Subcutaneous abdominal adipose tissue (tissue), 5 donors: ENCODE measurements at regions not wholly inside any gene's neighbourhood (a gene's known extent, or its start where the extent isn't known, plus 50 kb on each side); places are given as distances from the start of the nearest gene placed in this dataset.

Experiments used
- H3K27ac ChIP-seq: one replicate; pipeline ENCODE4 v1.7.0; 2013; ENCODE audit warnings: low read depth, mild to moderate bottlenecking, inconsistent platforms, low read length, moderate library complexity
- H3K27me3 ChIP-seq, 5 donors: one replicate each; pipeline ENCODE4 v1.7.0; 2013; ENCODE audit warnings: low read length in 5 of 5, inconsistent platforms in 1 of 5; ENCODE audit not compliant: control insufficient read depth in 5 of 5, insufficient read depth in 4 of 5
- H3K36me3 ChIP-seq, 5 donors: one replicate each; pipeline ENCODE4 v1.7.0; 2013; ENCODE audit warnings: low read length in 5 of 5; ENCODE audit not compliant: control insufficient read depth in 5 of 5, insufficient read depth in 5 of 5
- H3K4me1 ChIP-seq, 5 donors: one replicate each; pipeline ENCODE4 v1.7.0; 2013; ENCODE audit warnings: low read length in 5 of 5, mild to moderate bottlenecking in 3 of 5, moderate library complexity in 1 of 5; ENCODE audit not compliant: control insufficient read depth in 5 of 5, insufficient read depth in 5 of 5
- H3K4me3 ChIP-seq, 5 donors: one replicate each; pipeline ENCODE4 v1.7.0; 2013; ENCODE audit warnings: low read length in 5 of 5, low read depth in 1 of 5
- H3K9ac ChIP-seq, 5 donors: one replicate each; pipeline ENCODE4 v1.7.0; 2013; ENCODE audit warnings: low read length in 5 of 5, mild to moderate bottlenecking in 4 of 5, moderate library complexity in 3 of 5
- H3K9me3 ChIP-seq, 5 donors: one replicate each; pipeline ENCODE4 v1.7.0; 2013; ENCODE audit warnings: low read length in 5 of 5; ENCODE audit not compliant: control insufficient read depth in 5 of 5
- donor health status: healthy.
- donor health status: healthy.
- donor health status: healthy.
- donor health status: healthy.
- donor health status: healthy.

GRCh38 chr12:90280564-90281058 lies 572.0 kb upstream of the ATP2B1 start:
- Histone ChIP-seq H3K27me3 (no peaks in the 10 kb centered on the region), H3K9ac (no peak overlapping the region), H3K27ac (no peak overlapping the region), H3K4me1 (no peaks in the 10 kb centered on the region), H3K9me3 (peaks cover 0 to 9% (median 8%) of the 10 kb centered on the region in 5 donors), H3K36me3 (no peaks in the 10 kb centered on the region), H3K4me3 (no peak overlapping the region)

GRCh38 chr12:90280033-90280432 lies 571.4 kb upstream of the ATP2B1 start:
- H3K9me3 ChIP-seq = peaks cover 0 to 9% (median 8%) of the 10 kb centered on the region in 5 donors
- H3K4me3 ChIP-seq = no peak overlapping the region
- no peaks in the 10 kb centered on the region for H3K4me1 ChIP-seq
- no peak overlapping the region for H3K27ac ChIP-seq
- H3K36me3 ChIP-seq = no peaks in the 10 kb centered on the region
- no peaks in the 10 kb centered on the region for H3K27me3 ChIP-seq
- H3K9ac ChIP-seq = no peak overlapping the region

- Histone ChIP-seq H3K36me3 (no peaks in the 10 kb centered on the region), H3K4me1 (no peaks in the 10 kb centered on the region), H3K9me3 (no peaks in the 10 kb centered on the region), H3K4me3 (no peak overlapping the region), H3K9ac (no peak overlapping the region), H3K27ac (no peak overlapping the region), H3K27me3 (no peaks in the 10 kb centered on the region)
Measured at GRCh38 chr12:90275088-90275487, 566.5 kb upstream of the ATP2B1 start.

GRCh38 chr12:90274407-90274806 lies 565.8 kb upstream of the ATP2B1 start:
- H3K27me3 ChIP-seq = no peaks in the 10 kb centered on the region
- H3K4me1 ChIP-seq = no peaks in the 10 kb centered on the region
- no peaks in the 10 kb centered on the region for H3K9me3 ChIP-seq
- no peak overlapping the region for H3K27ac ChIP-seq
- H3K36me3 ChIP-seq = no peaks in the 10 kb centered on the region
- H3K9ac ChIP-seq = no peak overlapping the region
- H3K4me3 ChIP-seq = no peak overlapping the region

GRCh38 chr12:90268574-90268973 lies 559.9 kb upstream of the ATP2B1 start:
- no peaks in the 10 kb centered on the region for H3K9me3 ChIP-seq
- H3K27ac ChIP-seq = no peak overlapping the region
- no peaks in the 10 kb centered on the region for H3K4me1 ChIP-seq
- no peak overlapping the region for H3K9ac ChIP-seq
- no peak overlapping the region for H3K4me3 ChIP-seq
- H3K27me3 ChIP-seq = no peaks in the 10 kb centered on the region
- no peaks in the 10 kb centered on the region for H3K36me3 ChIP-seq

- Histone ChIP-seq H3K4me1 (no peaks in the 10 kb centered on the region), H3K36me3 (no peaks in the 10 kb centered on the region), H3K9me3 (no peaks in the 10 kb centered on the region), H3K9ac (no peak overlapping the region), H3K4me3 (no peak overlapping the region), H3K27me3 (no peaks in the 10 kb centered on the region), H3K27ac (no peak overlapping the region)
Measured at GRCh38 chr12:90262251-90262650, 553.6 kb upstream of the ATP2B1 start.

- Histone ChIP-seq H3K4me3 (no peak overlapping the region), H3K9ac (no peak overlapping the region), H3K27ac (no peak overlapping the region), H3K4me1 (no peaks in the 10 kb centered on the region), H3K9me3 (no peaks in the 10 kb centered on the region), H3K27me3 (no peaks in the 10 kb centered on the region), H3K36me3 (no peaks in the 10 kb centered on the region)
Measured at GRCh38 chr12:90261283-90261682, 552.6 kb upstream of the ATP2B1 start.

GRCh38 chr12:90260136-90260535 lies 551.5 kb upstream of the ATP2B1 start:
- Histone ChIP-seq H3K36me3 (no peaks in the 10 kb centered on the region), H3K9me3 (no peaks in the 10 kb centered on the region)

GRCh38 chr12:90257927-90258624 lies 549.4 kb upstream of the ATP2B1 start:
- Histone ChIP-seq H3K9me3 (no peaks in the 10 kb centered on the region), H3K4me1 (peaks cover 0 to 10% (median 6%) of the 10 kb centered on the region in 5 donors), H3K4me3 (no peak overlapping the region), H3K27me3 (no peaks in the 10 kb centered on the region), H3K36me3 (no peaks in the 10 kb centered on the region), H3K9ac (no peak overlapping the region), H3K27ac (no peak overlapping the region)

More at GRCh38 chr12:90260136-90260535, 551.5 kb upstream of the ATP2B1 start:
- Histone ChIP-seq H3K27me3 (no peaks in the 10 kb centered on the region), H3K27ac (no peak overlapping the region), H3K4me1 (no peaks in the 10 kb centered on the region), H3K9ac (no peak overlapping the region), H3K4me3 (no peak overlapping the region)

- Histone ChIP-seq H3K4me1 (peaks cover 0 to 24% (median 13%) of the 10 kb centered on the region in 5 donors), H3K27ac (no peak overlapping the region)
Measured at GRCh38 chr12:90254796-90255195, 546.2 kb upstream of the ATP2B1 start.

More at GRCh38 chr12:90254796-90255195, 546.2 kb upstream of the ATP2B1 start:
- H3K9me3 ChIP-seq = no peaks in the 10 kb centered on the region
- H3K9ac ChIP-seq = no peak overlapping the region
- no peaks in the 10 kb centered on the region for H3K36me3 ChIP-seq
- H3K4me3 ChIP-seq = no peak overlapping the region
- H3K27me3 ChIP-seq = no peaks in the 10 kb centered on the region
